ENCODE measurements at regions not wholly inside any gene's neighbourhood (a gene's known extent, or its start where the extent isn't known, plus 50 kb on each side); places are given as distances from the start of the nearest gene placed in this dataset.

- FAIRE-seq (no peak), DNase-seq (ENCODE audit: low read depth, low spot score) (no peak)
- H3K9me3 ChIP-seq (replicated peaks; ENCODE audit: control insufficient read depth, insufficient read depth, low read length) = no peaks in the 10 kb centered on the region
- ChIA-PET POLR2A (no interaction called here), CTCF (no interaction called here)
- no peaks in the 10 kb centered on the region for H4K20me1 ChIP-seq (replicated peaks; ENCODE audit: control insufficient read depth, extremely low read depth, insufficient read depth, low read length)
- no peaks in the 10 kb centered on the region for H3K9me1 ChIP-seq (replicated peaks; ENCODE audit: control insufficient read depth, extremely low read depth, insufficient read depth, low read length)
- H2AFZ ChIP-seq (ENCODE audit: low read depth, low read length) = no peak overlapping the region
- TF ChIP-seq EZH2 (IDR thresholded peaks at IDR 0.05; ENCODE audit: borderline replicate concordance, low read depth, low read length, severe bottlenecking) (no peak), MAX (IDR thresholded peaks at IDR 0.05; ENCODE audit: insufficient read depth, insufficient read length) (no peak)
- no peaks in the 10 kb centered on the region for H3K79me2 ChIP-seq (ENCODE audit: control insufficient read depth, insufficient read depth, low read length)
- no peaks in the 10 kb centered on the region for H3K4me1 ChIP-seq (ENCODE audit: control insufficient read depth, extremely low read depth, insufficient read depth, low read length)
- no peak overlapping the region for H3K4me3 ChIP-seq (replicated peaks in 1 of 3; ENCODE audit: insufficient read depth in 1 of 3, low read depth in 1 of 3, low read length in 3 of 3)
- no peaks in the 10 kb centered on the region for H3K36me3 ChIP-seq (ENCODE audit: control insufficient read depth in 2 of 2, extremely low read depth in 1 of 2, insufficient read depth in 2 of 2, low read length in 2 of 2)
- no peak overlapping the region for H3K4me2 ChIP-seq (ENCODE audit: insufficient read depth, low read length)
- dilution Hi-C loops (cut with MboI; ENCODE audit: extremely low pct_ligation_motif_present, low sequenced_read_pairs) (no loop called here), intact Hi-C loops (cut with micrococcal nuclease) (loop anchor here (10.0 kb wide), 1 partner anchor 378 kb away; no protein-coding TSS in a partner anchor)
- no peak overlapping the region for H3K27ac ChIP-seq (ENCODE audit: insufficient read depth, low read depth, low read length)
- no peaks in the 10 kb centered on the region for H3K27me3 ChIP-seq (ENCODE audit: control insufficient read depth in 2 of 2, insufficient read depth in 2 of 2, low read length in 2 of 2)
- H3K9ac ChIP-seq (replicated peaks; ENCODE audit: extremely low read depth, insufficient read depth, low read length) = no peak overlapping the region
- no TSS peak for BruUV-seq (replicated peaks)
Measured at GRCh38 chr5:67623078-67623477, 426.5 kb upstream of the CD180 start.

- no peak for FAIRE-seq
Measured at GRCh38 chr5:67620424-67621397, 424.1 kb upstream of the CD180 start.

More at GRCh38 chr5:67620424-67621397, 424.1 kb upstream of the CD180 start:
- Histone ChIP-seq H3K27me3 (ENCODE audit: control insufficient read depth in 2 of 2, insufficient read depth in 2 of 2, low read length in 2 of 2) (no peaks in the 10 kb centered on the region), H2AFZ (ENCODE audit: low read depth, low read length) (no peak overlapping the region), H3K9ac (replicated peaks; ENCODE audit: extremely low read depth, insufficient read depth, low read length) (no peak overlapping the region), H4K20me1 (replicated peaks; ENCODE audit: control insufficient read depth, extremely low read depth, insufficient read depth, low read length) (no peaks in the 10 kb centered on the region), H3K4me3 (replicated peaks in 1 of 3; ENCODE audit: insufficient read depth in 1 of 3, low read depth in 1 of 3, low read length in 3 of 3) (no peak overlapping the region), H3K9me1 (replicated peaks; ENCODE audit: control insufficient read depth, extremely low read depth, insufficient read depth, low read length) (no peaks in the 10 kb centered on the region), H3K4me1 (ENCODE audit: control insufficient read depth, extremely low read depth, insufficient read depth, low read length) (no peaks in the 10 kb centered on the region), H3K4me2 (ENCODE audit: insufficient read depth, low read length) (no peak overlapping the region), H3K9me3 (replicated peaks; ENCODE audit: control insufficient read depth, insufficient read depth, low read length) (no peaks in the 10 kb centered on the region), H3K27ac (ENCODE audit: insufficient read depth, low read depth, low read length) (no peak overlapping the region), H3K79me2 (ENCODE audit: control insufficient read depth, insufficient read depth, low read length) (no peaks in the 10 kb centered on the region), H3K36me3 (ENCODE audit: control insufficient read depth in 2 of 2, extremely low read depth in 1 of 2, insufficient read depth in 2 of 2, low read length in 2 of 2) (no peaks in the 10 kb centered on the region)
- BruUV-seq (replicated peaks) = no TSS peak
- POLR2A ChIA-PET = no interaction called here
- dilution Hi-C loops (cut with MboI; ENCODE audit: extremely low pct_ligation_motif_present, low sequenced_read_pairs) (no loop called here), intact Hi-C loops (cut with micrococcal nuclease) (loop anchor here (10.0 kb wide), 1 partner anchor 376 kb away; no protein-coding TSS in a partner anchor)
- DNase-seq (ENCODE audit: low read depth, low spot score) = no peak
- TF ChIP-seq GATA2 (IDR thresholded peaks at IDR 0.05; ENCODE audit: insufficient read depth, insufficient read length, low read depth, low read length) (no peak), POLR2A (IDR thresholded peaks at IDR 0.05; ENCODE audit: low read depth, low read length) (no peak), MAX (IDR thresholded peaks at IDR 0.05; ENCODE audit: insufficient read depth, insufficient read length) (no peak), CTCF (IDR thresholded peaks at IDR 0.05; ENCODE audit: extremely low read depth in 1 of 2, insufficient read depth in 1 of 2, low read depth in 1 of 2, low read length in 2 of 2) (no peak), POLR2AphosphoS5 (IDR thresholded peaks at IDR 0.05; ENCODE audit: insufficient read depth, low read depth, low read length) (no peak), EZH2 (IDR thresholded peaks at IDR 0.05; ENCODE audit: borderline replicate concordance, low read depth, low read length, severe bottlenecking) (no peak), JUN (IDR thresholded peaks at IDR 0.05; ENCODE audit: borderline replicate concordance, insufficient read depth, insufficient read length, low read depth) (no peak), MYC (IDR thresholded peaks at IDR 0.05; ENCODE audit: low read depth, low read length) (no peak), FOS (IDR thresholded peaks at IDR 0.05; ENCODE audit: borderline replicate concordance, insufficient read depth, low read length) (no peak)
- CTCF ChIA-PET = interaction anchor here (1.1 kb wide), 1 partner anchor 15 kb away, joined by 3 read pairs; no protein-coding TSS in a partner anchor

Measured in endothelial cell of umbilical vein (primary cell).